ENCODE measurements at regions not wholly inside any gene's neighbourhood (a gene's known extent, or its start where the extent isn't known, plus 50 kb on each side); places are given as distances from the start of the nearest gene placed in this dataset.

GRCh38 chr5:73291873-73292272 lies 118.9 kb downstream of the TMEM174 start:
- DNase-seq (ENCODE audit: low spot score), result no peak

- DNase-seq (ENCODE audit: low spot score), result no peak
Measured at GRCh38 chr5:73290242-73290641, 117.2 kb downstream of the TMEM174 start.

GRCh38 chr5:73288803-73289720 lies 116.1 kb downstream of the TMEM174 start:
- DNase-seq (ENCODE audit: low spot score), result no peak

GRCh38 chr5:73286896-73287295 lies 113.9 kb downstream of the TMEM174 start:
- DNase-seq (ENCODE audit: low spot score), result no peak

- DNase-seq (ENCODE audit: low spot score), result no peak
Measured at GRCh38 chr5:73284985-73285384, 112.0 kb downstream of the TMEM174 start.

GRCh38 chr5:73284220-73284795 lies 111.3 kb downstream of the TMEM174 start:
- DNase-seq (ENCODE audit: low spot score), result no peak

DNA sequence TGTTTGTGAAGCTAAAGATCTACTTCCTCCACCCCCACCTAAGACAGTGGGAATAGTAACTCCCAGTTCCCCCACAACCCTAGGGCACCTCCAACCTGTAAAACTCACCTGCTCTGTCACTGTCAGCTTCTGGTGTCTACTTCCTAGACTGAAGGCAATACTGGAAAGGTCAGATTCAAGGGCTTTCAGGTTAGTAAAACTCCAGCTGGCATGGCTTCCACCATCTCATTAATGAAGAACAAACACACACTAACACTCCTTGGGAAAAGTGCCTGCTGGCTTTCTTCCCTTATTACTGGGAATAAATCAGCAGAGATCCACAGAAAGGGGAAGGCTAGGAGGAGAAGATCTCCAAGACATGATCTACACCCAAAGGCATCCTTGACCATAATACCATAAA lies 109.9 kb downstream of the TMEM174 start:
- DNase-seq (ENCODE audit: low spot score), result no peak

GRCh38 chr5:73282383-73282782 lies 109.4 kb downstream of the TMEM174 start:
- no peak for DNase-seq (ENCODE audit: low spot score)

- no peak for DNase-seq (ENCODE audit: low spot score)
Measured at GRCh38 chr5:73280821-73281746, 108.1 kb downstream of the TMEM174 start.

DNA sequence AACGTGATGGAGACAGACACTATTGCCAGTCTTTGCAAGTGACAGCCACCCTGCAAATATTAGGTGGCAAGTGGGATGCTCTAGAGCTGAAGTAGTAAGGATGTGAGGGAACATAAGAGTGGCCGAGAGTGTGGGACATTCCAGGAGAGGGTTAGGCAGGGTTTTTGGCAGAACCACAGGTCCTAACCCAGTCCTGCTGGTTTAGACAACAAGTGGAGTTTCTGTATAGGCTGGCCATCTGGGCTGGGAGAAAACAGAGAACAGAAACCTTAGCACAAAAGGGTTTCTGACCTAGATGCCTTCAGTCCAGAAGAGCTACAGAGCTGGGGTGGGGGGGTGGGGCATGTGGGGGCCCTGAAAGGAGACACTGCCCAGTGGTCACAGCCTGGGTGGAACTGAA lies 107.4 kb downstream of the TMEM174 start:
- DNase-seq (ENCODE audit: low spot score), result no peak

GRCh38 chr5:73279805-73280204 lies 106.8 kb downstream of the TMEM174 start:
- DNase-seq (ENCODE audit: low spot score), result no peak

- no peak for DNase-seq (ENCODE audit: low spot score)
Measured at GRCh38 chr5:73278693-73279092, 105.7 kb downstream of the TMEM174 start.

DNA sequence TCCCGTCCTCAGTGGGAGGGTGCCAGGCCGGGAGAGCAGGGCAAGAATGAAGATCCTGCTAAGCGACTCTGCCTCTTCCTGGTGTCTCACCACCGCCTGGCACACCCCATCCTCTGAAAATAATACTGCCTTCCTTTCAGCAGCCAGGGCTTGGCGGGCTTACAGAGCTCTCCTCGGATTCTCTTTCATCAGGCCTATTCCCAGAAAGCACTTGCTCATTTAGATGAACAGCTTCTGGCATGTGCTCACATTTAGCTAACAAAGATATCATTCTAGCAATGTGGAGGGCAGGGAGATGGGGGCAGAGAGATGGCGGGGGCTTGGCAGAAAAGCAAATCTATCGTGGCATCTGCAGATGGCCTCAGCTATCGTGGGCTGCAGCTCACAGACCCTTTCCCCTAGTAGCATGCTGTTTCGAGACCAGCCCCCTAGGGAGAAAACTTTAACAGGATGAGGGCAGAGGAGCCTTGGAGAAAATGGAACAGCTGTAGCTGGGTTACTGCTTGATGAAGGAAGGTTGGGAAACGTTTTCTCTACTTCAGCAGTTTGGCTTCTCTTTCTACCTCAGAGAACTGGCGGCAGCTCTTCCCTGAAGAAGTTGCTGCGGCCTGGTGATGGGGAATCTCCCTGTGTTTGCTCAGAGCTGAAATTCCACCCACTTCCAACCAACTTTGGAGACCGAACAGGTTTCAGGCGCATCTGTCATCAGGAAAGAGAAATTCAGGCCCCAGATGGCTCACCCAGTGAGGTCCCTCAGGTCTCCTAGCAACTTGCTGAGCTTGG lies 102.1 kb downstream of the TMEM174 start:
- DNase-seq (ENCODE audit: low spot score), result no peak

DNA sequence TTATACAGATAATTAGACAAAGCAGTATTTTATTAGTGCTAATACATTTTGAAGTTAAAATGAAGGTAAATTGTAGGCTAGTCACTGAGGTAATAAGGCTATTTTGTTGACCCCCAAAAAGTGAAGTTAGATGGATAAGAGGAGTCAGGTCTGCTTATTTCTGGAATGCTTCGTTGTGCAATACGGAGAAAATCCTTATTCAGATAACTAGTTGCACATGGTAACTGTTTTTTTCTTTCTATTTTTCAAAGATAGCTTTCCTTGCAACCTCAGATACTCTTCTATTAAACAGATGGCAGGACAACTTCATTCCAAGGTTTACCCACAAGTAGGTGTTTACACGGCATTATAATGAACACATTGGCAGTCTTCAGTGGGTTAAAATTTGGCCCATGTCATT lies 101.1 kb downstream of the TMEM174 start:
- no peak for DNase-seq (ENCODE audit: low spot score)

DNA sequence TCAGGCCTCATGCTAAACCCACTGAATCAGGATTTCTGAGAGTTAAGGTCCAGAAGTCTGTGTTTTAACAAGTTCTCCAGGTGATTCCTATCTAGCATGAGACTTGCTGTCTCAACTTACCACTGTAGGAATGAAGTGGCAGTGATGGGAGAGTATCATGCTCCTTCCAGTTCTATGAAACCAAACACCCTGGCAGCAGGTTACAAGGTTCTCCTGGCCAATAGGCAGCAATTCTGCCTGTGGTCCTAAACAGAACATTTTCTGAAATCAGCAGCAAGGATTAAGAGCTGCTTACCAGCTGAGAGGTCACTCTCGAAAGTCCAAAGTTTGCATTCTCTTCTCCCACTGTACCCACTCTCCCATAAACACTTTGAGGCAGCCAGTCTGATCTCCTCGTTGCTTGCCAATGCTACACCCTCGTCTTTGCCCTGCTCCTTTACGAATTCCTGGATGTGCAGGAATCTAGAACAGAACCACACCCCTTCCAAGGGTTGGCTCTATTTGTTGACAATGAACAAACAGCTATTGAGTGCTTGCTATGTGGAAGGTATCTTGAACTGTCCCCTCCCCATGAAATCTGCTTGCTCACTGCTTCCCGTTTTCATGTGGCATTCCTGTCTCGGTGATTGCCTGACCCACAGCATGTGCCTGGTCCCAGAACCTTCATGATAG lies 100.5 kb downstream of the TMEM174 start:
- no peak for DNase-seq (ENCODE audit: low spot score)

GRCh38 chr5:73272351-73272750 lies 99.4 kb downstream of the TMEM174 start:
- no peak for DNase-seq (ENCODE audit: low spot score)

GRCh38 chr5:73268826-73269225 lies 95.8 kb downstream of the TMEM174 start:
- no peak for DNase-seq (ENCODE audit: low spot score)

GRCh38 chr5:73267766-73268435 lies 94.9 kb downstream of the TMEM174 start:
- DNase-seq (ENCODE audit: low spot score), result no peak

DNA sequence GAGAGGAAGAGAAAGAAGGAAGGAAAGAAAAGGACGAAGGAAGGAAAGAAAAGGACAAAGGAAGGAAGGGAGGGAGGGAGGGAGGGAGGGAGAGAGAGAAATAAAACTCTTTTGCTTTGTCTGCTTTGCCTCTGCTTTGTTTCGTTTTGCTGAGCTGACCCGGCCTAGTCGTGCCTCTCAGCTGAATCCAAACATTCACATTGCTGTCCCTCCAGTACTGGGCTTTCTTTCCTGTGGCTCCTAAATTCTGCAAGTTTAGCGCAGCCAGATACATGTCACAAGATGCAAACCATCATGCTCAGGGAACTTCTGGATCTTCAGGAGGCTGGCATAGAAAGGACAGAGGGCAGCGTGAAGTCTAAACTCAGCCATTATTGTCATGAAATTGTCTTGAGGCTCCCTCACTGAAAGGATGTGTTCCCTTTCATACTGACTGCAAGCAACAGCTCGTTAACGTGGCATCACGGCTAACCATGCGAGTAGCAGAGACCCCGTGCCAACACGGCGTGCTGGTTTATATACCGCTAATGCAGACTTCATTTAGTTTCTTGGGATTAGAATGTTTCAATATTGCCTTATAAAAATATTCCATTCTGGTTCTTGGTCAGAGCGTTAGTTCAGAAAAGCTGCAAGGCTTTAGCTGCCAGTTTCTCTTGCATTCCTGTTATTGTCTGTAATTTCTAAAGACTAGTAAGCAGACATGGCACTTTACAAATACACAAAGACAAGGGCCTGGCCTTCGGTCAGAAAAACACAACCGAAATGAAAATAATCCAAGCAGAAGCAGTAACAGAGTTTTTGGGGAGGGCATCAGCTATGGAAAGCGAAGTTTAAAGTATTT lies 94.2 kb downstream of the TMEM174 start:
- no peak for DNase-seq (ENCODE audit: low spot score)
